ENCODE measurements at regions not wholly inside any gene's neighbourhood (a gene's known extent, or its start where the extent isn't known, plus 50 kb on each side); places are given as distances from the start of the nearest gene placed in this dataset.

DNA sequence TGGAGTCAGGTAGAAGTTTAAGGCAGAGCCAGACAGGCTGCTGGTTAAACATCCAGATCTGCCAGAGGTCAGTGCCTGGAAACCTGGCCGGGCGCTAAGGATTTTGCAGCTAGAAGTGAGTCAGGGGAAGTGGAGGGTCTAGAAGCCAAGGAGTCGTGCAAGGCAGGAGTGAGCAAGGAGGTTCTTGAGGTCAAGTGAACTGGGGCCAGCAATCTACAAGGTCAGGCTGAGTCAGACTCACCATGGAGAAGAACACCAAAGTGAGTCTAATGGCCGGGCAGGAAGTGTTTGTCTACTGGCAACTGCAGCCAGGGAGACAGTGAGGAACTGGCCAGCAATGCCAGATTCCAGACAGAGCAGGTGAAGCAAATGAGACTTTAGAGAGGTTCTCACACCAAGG is 628.2 kb downstream of the ETNK1 start:
- Histone ChIP-seq H3K27me3 (replicated peaks in 1 of 2; ENCODE audit: control insufficient read depth in 2 of 2, insufficient read depth in 2 of 2, low read length in 1 of 2) (no peaks in the 10 kb centered on the region), H3K79me2 (ENCODE audit: control insufficient read depth, insufficient read depth, low read length) (no peaks in the 10 kb centered on the region), H3K27ac (ENCODE audit: control insufficient read depth, insufficient read depth) (no peak overlapping the region), H4K20me1 (ENCODE audit: control insufficient read depth, insufficient read depth) (no peaks in the 10 kb centered on the region), H3K9me3 (replicated peaks; ENCODE audit: control insufficient read depth, insufficient read depth, low read length) (no peaks in the 10 kb centered on the region), H2AFZ (ENCODE audit: control insufficient read depth, low read depth, low read length) (no peak overlapping the region), H3K4me3 (no peak overlapping the region), H3K4me2 (ENCODE audit: control insufficient read depth, insufficient read depth) (no peak overlapping the region), H3K9ac (ENCODE audit: control insufficient read depth, insufficient read depth, low read length) (no peak overlapping the region), H3K36me3 (ENCODE audit: control insufficient read depth in 2 of 2, insufficient read depth in 2 of 2, low read length in 1 of 2) (no peaks in the 10 kb centered on the region), H3K4me1 (ENCODE audit: control insufficient read depth, insufficient read depth, low read length) (no peaks in the 10 kb centered on the region)
- ChIA-PET RAD21 (ENCODE audit: unreplicated experiment) (no interaction called here), POLR2A (no interaction called here), SMC1A (ENCODE audit: uncharacterized antibody, unreplicated experiment) (interaction anchor here (0.6 kb wide), 1 partner anchor 39 kb away, joined by 3 read pairs; no protein-coding TSS in a partner anchor), CTCF (no interaction called here)
- intact Hi-C loops (cut with micrococcal nuclease; ENCODE audit: unreplicated experiment) = no loop called here
- DNase-seq (ENCODE audit: low read depth, low spot score) (no peak), ATAC-seq (no peak), FAIRE-seq (no peak)
- no TSS peak for BruUV-seq (replicated peaks)
- 65% methylated on average over 4 of the region's 4 CpGs for WGBS (ENCODE audit: insufficient coverage, insufficient replicate concordance, low lambda C conversion rate, missing lambda C conversion rate)
- in situ Hi-C loops (cut with MboI) = no loop called here
- TF ChIP-seq CEBPB (IDR thresholded peaks at IDR 0.05; ENCODE audit: borderline replicate concordance in 1 of 2, low read depth in 2 of 2, low read length in 2 of 2) (no peak), RAD21 (IDR thresholded peaks at IDR 0.05; ENCODE audit: insufficient read depth, low read depth, low read length) (no peak), FOXM1 (IDR thresholded peaks at IDR 0.05; ENCODE audit: low read depth, low read length) (no peak), TCF7 (IDR thresholded peaks at IDR 0.05; ENCODE audit: borderline replicate concordance) (no peak), TARDBP (IDR thresholded peaks at IDR 0.05; ENCODE audit: borderline replicate concordance) (no peak), CTCF (IDR thresholded peaks at IDR 0.05 in 2 of 3, conservative IDR thresholded peaks at IDR 0.05 in 1 of 3; ENCODE audit: control insufficient read depth in 2 of 3, extremely low read depth in 1 of 3, insufficient read depth in 1 of 3, low read depth in 3 of 3, low read length in 3 of 3) (no peak), BCLAF1 (IDR thresholded peaks at IDR 0.05) (no peak), SIX5 (IDR thresholded peaks at IDR 0.05; ENCODE audit: low read depth, low read length, severe bottlenecking) (no peak), REST (IDR thresholded peaks at IDR 0.05; ENCODE audit: low read depth, low read length) (no peak), TCF3 (IDR thresholded peaks at IDR 0.05; ENCODE audit: borderline replicate concordance, insufficient read depth, low read depth, low read length) (no peak), WRNIP1 (IDR thresholded peaks at IDR 0.05; ENCODE audit: borderline replicate concordance, low read depth, low read length) (no peak), USF1 (IDR thresholded peaks at IDR 0.05; ENCODE audit: borderline replicate concordance, extremely low read length, insufficient read depth, low read depth, low read length) (no peak)
